Glutamatergic neuron (in vitro differentiated cells): ENCODE measurements at regions not wholly inside any gene's neighbourhood (a gene's known extent, or its start where the extent isn't known, plus 50 kb on each side); places are given as distances from the start of the nearest gene placed in this dataset.

Source experiments
- DNase-seq: peaks from one replicate; pipeline ENCODE4 v3.0.0; 2022
- H3K27ac Mint-ChIP-seq: one replicate; pipeline ENCODE4 v1.8.0; 2020; ENCODE audit warnings: mild to moderate bottlenecking, mixed read lengths, inconsistent platforms; ENCODE audit not compliant: unreplicated experiment
- H3K27me3 Mint-ChIP-seq: one replicate; pipeline ENCODE4 v1.8.0; 2020; ENCODE audit warnings: mild to moderate bottlenecking, moderate library complexity, mixed read lengths, inconsistent platforms; ENCODE audit not compliant: unreplicated experiment
- H3K36me3 Mint-ChIP-seq: one replicate; pipeline ENCODE4 v1.8.0; 2020; ENCODE audit warnings: mild to moderate bottlenecking, mixed read lengths, inconsistent platforms; ENCODE audit not compliant: unreplicated experiment
- H3K4me1 Mint-ChIP-seq: one replicate; pipeline ENCODE4 v1.8.0; 2020; ENCODE audit warnings: mild to moderate bottlenecking, low read depth, mixed read lengths, inconsistent platforms; ENCODE audit not compliant: unreplicated experiment
- H3K4me3 Mint-ChIP-seq: one replicate; pipeline ENCODE4 v1.8.0; 2020; ENCODE audit warnings: mild to moderate bottlenecking, mixed read lengths, inconsistent platforms; ENCODE audit not compliant: unreplicated experiment
- H3K9me3 Mint-ChIP-seq: one replicate; pipeline ENCODE4 v1.8.0; 2020; ENCODE audit warnings: mild to moderate bottlenecking, moderate library complexity, mixed read lengths, inconsistent platforms; ENCODE audit not compliant: unreplicated experiment
- TF ChIP-seq, protein P1 (sequence below): fragments of 200-600 bp; sonication (generic); IDR thresholded peaks from one replicate; pipeline ENCODE4 v1.5.0; 2021; ENCODE audit not compliant: partially characterized antibody, unreplicated experiment

- Mint-ChIP-seq H3K4me3 (no peak overlapping the region), H3K27ac (no peak overlapping the region), H3K9me3 (no peaks in the 10 kb centered on the region), H3K27me3 (no peaks in the 10 kb centered on the region), H3K36me3 (no peaks in the 10 kb centered on the region), H3K4me1 (no peaks in the 10 kb centered on the region)
- DNase-seq: no peak
- TF ChIP-seq, protein P1, sequence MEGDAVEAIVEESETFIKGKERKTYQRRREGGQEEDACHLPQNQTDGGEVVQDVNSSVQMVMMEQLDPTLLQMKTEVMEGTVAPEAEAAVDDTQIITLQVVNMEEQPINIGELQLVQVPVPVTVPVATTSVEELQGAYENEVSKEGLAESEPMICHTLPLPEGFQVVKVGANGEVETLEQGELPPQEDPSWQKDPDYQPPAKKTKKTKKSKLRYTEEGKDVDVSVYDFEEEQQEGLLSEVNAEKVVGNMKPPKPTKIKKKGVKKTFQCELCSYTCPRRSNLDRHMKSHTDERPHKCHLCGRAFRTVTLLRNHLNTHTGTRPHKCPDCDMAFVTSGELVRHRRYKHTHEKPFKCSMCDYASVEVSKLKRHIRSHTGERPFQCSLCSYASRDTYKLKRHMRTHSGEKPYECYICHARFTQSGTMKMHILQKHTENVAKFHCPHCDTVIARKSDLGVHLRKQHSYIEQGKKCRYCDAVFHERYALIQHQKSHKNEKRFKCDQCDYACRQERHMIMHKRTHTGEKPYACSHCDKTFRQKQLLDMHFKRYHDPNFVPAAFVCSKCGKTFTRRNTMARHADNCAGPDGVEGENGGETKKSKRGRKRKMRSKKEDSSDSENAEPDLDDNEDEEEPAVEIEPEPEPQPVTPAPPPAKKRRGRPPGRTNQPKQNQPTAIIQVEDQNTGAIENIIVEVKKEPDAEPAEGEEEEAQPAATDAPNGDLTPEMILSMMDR: no peak
Observed at GRCh38 chr18:60893355-60894097, 439.7 kb upstream of the CDH20 start.

- Mint-ChIP-seq H3K9me3 (no peaks in the 10 kb centered on the region), H3K27ac (no peak overlapping the region), H3K36me3 (no peaks in the 10 kb centered on the region), H3K4me1 (peaks cover 2% of the 10 kb centered on the region), H3K27me3 (no peaks in the 10 kb centered on the region), H3K4me3 (no peak overlapping the region)
- TF ChIP-seq, protein P1: no peak
- DNase-seq: no peak
Observed at GRCh38 chr18:60894254-60894945, 438.8 kb upstream of the CDH20 start.

DNA sequence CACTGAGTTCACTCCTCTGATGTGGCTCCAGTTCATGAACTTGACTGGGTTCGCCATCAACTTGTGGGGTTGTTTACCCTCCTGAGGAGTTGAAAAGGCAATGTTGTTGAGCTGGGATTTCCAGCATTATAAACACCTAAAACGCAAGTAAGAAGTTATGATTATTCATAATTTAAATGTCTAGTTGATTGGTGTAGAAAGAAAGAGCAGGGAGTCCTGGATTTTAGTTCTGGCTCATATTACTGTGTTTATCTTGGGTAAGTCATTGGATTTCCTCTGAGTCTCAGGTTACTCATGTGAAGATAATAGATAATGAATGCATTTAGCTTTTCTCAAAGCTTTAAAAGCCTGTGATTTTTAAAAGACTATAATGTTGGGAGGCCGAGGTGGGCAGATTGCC lies 438.0 kb upstream of the CDH20 start:
- Mint-ChIP-seq H3K4me1 (peaks cover 2% of the 10 kb centered on the region), H3K9me3 (no peaks in the 10 kb centered on the region), H3K27me3 (no peaks in the 10 kb centered on the region), H3K27ac (no peak overlapping the region), H3K36me3 (no peaks in the 10 kb centered on the region), H3K4me3 (no peak overlapping the region)
- DNase-seq: no peak
- TF ChIP-seq, protein P1: no peak

DNA sequence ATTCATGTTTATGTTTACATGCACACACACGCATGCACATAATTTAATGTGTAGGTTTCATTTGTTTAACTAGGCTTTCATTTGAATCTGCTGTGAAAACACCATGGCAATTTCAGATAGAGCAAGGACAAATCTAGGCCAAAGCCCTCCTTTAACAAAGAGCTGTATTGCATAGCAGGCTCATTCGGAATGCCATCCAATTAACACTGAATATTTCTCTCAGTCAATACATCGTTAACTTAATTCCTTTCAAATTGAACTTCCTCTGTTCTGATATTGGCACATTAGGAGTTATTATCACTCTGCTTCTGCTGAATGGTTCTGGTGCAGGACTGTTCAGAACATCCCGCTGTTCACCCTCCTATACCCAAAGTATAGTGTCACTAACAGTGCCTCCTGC lies 435.1 kb upstream of the CDH20 start:
- peaks cover 2% of the 10 kb centered on the region for H3K4me1 Mint-ChIP-seq
- no peak overlapping the region for H3K27ac Mint-ChIP-seq
- H3K27me3 Mint-ChIP-seq: no peaks in the 10 kb centered on the region
- H3K9me3 Mint-ChIP-seq: no peaks in the 10 kb centered on the region
- H3K4me3 Mint-ChIP-seq: no peak overlapping the region
- TF ChIP-seq, protein P1: no peak
- no peak for DNase-seq
- no peaks in the 10 kb centered on the region for H3K36me3 Mint-ChIP-seq

- Mint-ChIP-seq H3K27me3 (no peaks in the 10 kb centered on the region), H3K4me1 (no peaks in the 10 kb centered on the region), H3K27ac (no peak overlapping the region), H3K9me3 (no peaks in the 10 kb centered on the region), H3K36me3 (no peaks in the 10 kb centered on the region), H3K4me3 (no peak overlapping the region)
- TF ChIP-seq, protein P1: no peak
- no peak for DNase-seq
Observed at GRCh38 chr18:60905699-60906098, 427.5 kb upstream of the CDH20 start.
